Osteocyte (in vitro differentiated cells): ENCODE measurements at regions not wholly inside any gene's neighbourhood (a gene's known extent, or its start where the extent isn't known, plus 50 kb on each side); places are given as distances from the start of the nearest gene placed in this dataset.
A peak's percentile ranks its signal among the peaks of the same experiment; 100 is the strongest.

Experiments used
- DNase-seq: peaks from one replicate; pipeline ENCODE4 v3.0.0; 2021; ENCODE audit warnings: mixed read lengths; ENCODE audit not compliant: unreplicated experiment; ENCODE audit errors: extremely low spot score
- H3K27ac Mint-ChIP-seq: one replicate; pipeline ENCODE4 v1.8.0; 2021; ENCODE audit warnings: mild to moderate bottlenecking, mixed read lengths; ENCODE audit not compliant: unreplicated experiment
- H3K27me3 Mint-ChIP-seq: one replicate; pipeline ENCODE4 v1.8.0; 2021; ENCODE audit warnings: mixed read lengths; ENCODE audit not compliant: unreplicated experiment
- H3K36me3 Mint-ChIP-seq: one replicate; pipeline ENCODE4 v1.8.0; 2021; ENCODE audit warnings: mixed read lengths; ENCODE audit not compliant: unreplicated experiment
- H3K4me1 Mint-ChIP-seq: one replicate; pipeline ENCODE4 v1.8.0; 2021; ENCODE audit warnings: mixed read lengths; ENCODE audit not compliant: unreplicated experiment
- H3K4me3 Mint-ChIP-seq: one replicate; pipeline ENCODE4 v1.8.0; 2021; ENCODE audit warnings: mild to moderate bottlenecking, moderate library complexity, mixed read lengths; ENCODE audit not compliant: unreplicated experiment
- H3K9me3 Mint-ChIP-seq: one replicate; pipeline ENCODE4 v1.8.0; 2021; ENCODE audit warnings: mixed read lengths; ENCODE audit not compliant: unreplicated experiment
- CTCF ChIP-seq: fragments of 200-600 bp; sonication (generic); IDR thresholded peaks from 2 replicates; pipeline ENCODE4 v1.5.0; 2021; ENCODE audit warnings: antibody characterized with exemption, mild to moderate bottlenecking, moderate library complexity

- TF ChIP-seq CTCF, result no peak
- H3K27ac Mint-ChIP-seq, result no peak overlapping the region
- H3K9me3 Mint-ChIP-seq, result peaks cover 8% of the 10 kb centered on the region
- H3K36me3 Mint-ChIP-seq, result no peaks in the 10 kb centered on the region
- no peaks in the 10 kb centered on the region for H3K27me3 Mint-ChIP-seq
- peak; percentile 73 for DNase-seq
- no peak overlapping the region for H3K4me3 Mint-ChIP-seq
- no peaks in the 10 kb centered on the region for H3K4me1 Mint-ChIP-seq
Observed at GRCh38 chr1:30447080-30447479, 276.3 kb downstream of the MATN1 start.

GRCh38 chr1:30446508-30446907, 276.9 kb downstream of the MATN1 start:
- no peak for TF ChIP-seq CTCF
- H3K9me3 Mint-ChIP-seq, result peaks cover 5% of the 10 kb centered on the region
- H3K36me3 Mint-ChIP-seq, result no peaks in the 10 kb centered on the region
- H3K4me3 Mint-ChIP-seq, result no peak overlapping the region
- no peak overlapping the region for H3K27ac Mint-ChIP-seq
- H3K27me3 Mint-ChIP-seq, result no peaks in the 10 kb centered on the region
- H3K4me1 Mint-ChIP-seq, result no peaks in the 10 kb centered on the region
- DNase-seq, result peak; percentile 81

- TF ChIP-seq CTCF, result no peak
- H3K27me3 Mint-ChIP-seq, result no peaks in the 10 kb centered on the region
- no peaks in the 10 kb centered on the region for H3K4me1 Mint-ChIP-seq
- peaks cover 5% of the 10 kb centered on the region for H3K9me3 Mint-ChIP-seq
- H3K4me3 Mint-ChIP-seq, result no peak overlapping the region
- DNase-seq, result peak; percentile 68
- no peaks in the 10 kb centered on the region for H3K36me3 Mint-ChIP-seq
- H3K27ac Mint-ChIP-seq, result no peak overlapping the region
Observed at GRCh38 chr1:30446095-30446494, 277.3 kb downstream of the MATN1 start.

GRCh38 chr1:30445449-30445848, 277.9 kb downstream of the MATN1 start:
- no peak for TF ChIP-seq CTCF
- Mint-ChIP-seq H3K27ac (no peak overlapping the region), H3K9me3 (peaks cover 5% of the 10 kb centered on the region), H3K27me3 (no peaks in the 10 kb centered on the region), H3K4me3 (no peak overlapping the region), H3K4me1 (no peaks in the 10 kb centered on the region), H3K36me3 (no peaks in the 10 kb centered on the region)
- peak; percentile 76 for DNase-seq

GRCh38 chr1:30444850-30445249, 278.5 kb downstream of the MATN1 start:
- Mint-ChIP-seq H3K27me3 (no peaks in the 10 kb centered on the region), H3K9me3 (peaks cover 5% of the 10 kb centered on the region), H3K36me3 (no peaks in the 10 kb centered on the region), H3K4me1 (no peaks in the 10 kb centered on the region), H3K4me3 (no peak overlapping the region), H3K27ac (no peak overlapping the region)
- TF ChIP-seq CTCF, result no peak
- DNase-seq, result no peak
